Upper lobe of left lung (tissue), 4 donors: ENCODE measurements at regions not wholly inside any gene's neighbourhood (a gene's known extent, or its start where the extent isn't known, plus 50 kb on each side); places are given as distances from the start of the nearest gene placed in this dataset.

ENCODE experiments used
- CTCF ChIP-seq, 6 experiments: fragments of 450-650 bp in 4 of 6; fragments of 200-600 bp in 2 of 6; sonication (generic) in 2 of 6; IDR thresholded peaks; one replicate each; pipeline ENCODE4 v1.5.1; 2016 to 2019; ENCODE audit warnings: antibody characterized with exemption in 6 of 6
- EP300 ChIP-seq, 4 donors: sonication (generic); formaldehyde crosslinking; IDR thresholded peaks; one replicate each; pipeline ENCODE4 v1.5.1; 2017; ENCODE audit warnings: antibody characterized with exemption in 4 of 4, control low read depth in 2 of 4
- POLR2A ChIP-seq, 4 donors: fragments of 450-650 bp; IDR thresholded peaks; one replicate each; pipeline ENCODE4 v1.5.1; 2016 to 2017; ENCODE audit warnings: antibody characterized with exemption in 4 of 4, mild to moderate bottlenecking in 2 of 4

GRCh38 chrX:42691196-42691595 is 86.8 kb downstream of the PPP1R2C start:
- no peak for TF ChIP-seq EP300 (IDR thresholded peaks at IDR 0.05)
- no peak for TF ChIP-seq POLR2A (IDR thresholded peaks at IDR 0.05)
- no peak for TF ChIP-seq CTCF (IDR thresholded peaks at IDR 0.05)
